Smooth muscle cell (in vitro differentiated cells): ENCODE measurements at regions not wholly inside any gene's neighbourhood (a gene's known extent, or its start where the extent isn't known, plus 50 kb on each side); places are given as distances from the start of the nearest gene placed in this dataset. TPM values are rescaled to one million over a fixed set of nuclear protein-coding genes. Genes with fewer than 3 reads are reported as not detected.

Experiments used
- DNase-seq: peaks from one replicate; lab custom pipeline; 2025; ENCODE audit not compliant: unreplicated experiment; lab: John Stamatoyannopoulos, UW
- H2AFZ ChIP-seq: fragments of 200-600 bp; sonication (generic); 2 replicates; pipeline ENCODE4 v1.6.0; 2016; ENCODE audit warnings: antibody characterized with exemption, low read depth, mild to moderate bottlenecking
- H3F3A ChIP-seq: fragments of 200-600 bp; sonication (generic); 2 replicates; pipeline ENCODE4 v1.6.0; 2017; ENCODE audit warnings: antibody characterized with exemption, low read depth
- H3K27ac ChIP-seq: fragments of 200-600 bp; sonication (generic); 2 replicates; pipeline ENCODE4 v1.5.1; 2016; ENCODE audit warnings: low read depth, mild to moderate bottlenecking
- H3K27me3 ChIP-seq: fragments of 200-600 bp; sonication (generic); 2 replicates; pipeline ENCODE4 v1.6.1; 2016; ENCODE audit warnings: low read depth, mild to moderate bottlenecking
- H3K36me3 ChIP-seq: fragments of 200-600 bp; sonication (generic); 2 replicates; pipeline ENCODE4 v1.5.1; 2016; ENCODE audit warnings: low read depth
- H3K4me1 ChIP-seq: fragments of 200-600 bp; sonication (generic); 2 replicates; pipeline ENCODE4 v1.5.1; 2016; ENCODE audit warnings: low read depth
- H3K4me2 ChIP-seq: fragments of 200-600 bp; sonication (generic); 2 replicates; pipeline ENCODE4 v1.6.0; 2016; ENCODE audit warnings: mild to moderate bottlenecking
- H3K4me3 ChIP-seq: fragments of 200-600 bp; sonication (generic); 2 replicates; pipeline ENCODE4 v1.5.1; 2016; ENCODE audit warnings: mild to moderate bottlenecking
- H3K79me2 ChIP-seq: fragments of 200-600 bp; sonication (generic); 2 replicates; pipeline ENCODE4 v1.6.0; 2016; ENCODE audit warnings: low read depth, mild to moderate bottlenecking
- H3K9ac ChIP-seq: fragments of 200-600 bp; sonication (generic); 2 replicates; pipeline ENCODE4 v1.6.0; 2016; ENCODE audit warnings: low read depth
- H3K9me3 ChIP-seq: fragments of 200-600 bp; sonication (generic); replicated peaks from 2 replicates; pipeline ENCODE4 v1.5.1; 2016; ENCODE audit warnings: low read depth
- H4K20me1 ChIP-seq: fragments of 200-600 bp; sonication (generic); 2 replicates; pipeline ENCODE4 v1.6.0; 2016; ENCODE audit warnings: low read depth
- WGBS: methylation state at CpG from one replicate; pipeline ENCODE4 v1.1.7; 2016; ENCODE audit warnings: low lambda C conversion rate; 5-methylcytosine and 5-hydroxymethylcytosine counted together
- microRNA-seq: library from miRNA; unstranded; fragments of <30 nt; microRNA quantifications from one replicate; pipeline ENCODE4, GENCODE V29; 2016; ENCODE audit warnings: borderline number of aligned reads
- small RNA-seq: library from RNA; depleted of rRNA; stranded (forward); fragments of <200 nt; gene quantifications from one replicate; pipeline ENCODE3, GENCODE V24; 2014
- TF ChIP-seq, protein P1 (sequence below): fragments of 200-600 bp; sonication (generic); IDR thresholded peaks from 2 replicates; pipeline ENCODE4 v1.5.1; 2017; ENCODE audit warnings: borderline replicate concordance, mild to moderate bottlenecking, antibody characterized with exemption; ENCODE audit not compliant: insufficient read depth, poor library complexity, severe bottlenecking

- H4K20me1 ChIP-seq = no peaks in the 10 kb centered on the region
- H3K4me3 ChIP-seq = no peak overlapping the region
- no peaks in the 10 kb centered on the region for H3F3A ChIP-seq
- TF ChIP-seq, protein P1, sequence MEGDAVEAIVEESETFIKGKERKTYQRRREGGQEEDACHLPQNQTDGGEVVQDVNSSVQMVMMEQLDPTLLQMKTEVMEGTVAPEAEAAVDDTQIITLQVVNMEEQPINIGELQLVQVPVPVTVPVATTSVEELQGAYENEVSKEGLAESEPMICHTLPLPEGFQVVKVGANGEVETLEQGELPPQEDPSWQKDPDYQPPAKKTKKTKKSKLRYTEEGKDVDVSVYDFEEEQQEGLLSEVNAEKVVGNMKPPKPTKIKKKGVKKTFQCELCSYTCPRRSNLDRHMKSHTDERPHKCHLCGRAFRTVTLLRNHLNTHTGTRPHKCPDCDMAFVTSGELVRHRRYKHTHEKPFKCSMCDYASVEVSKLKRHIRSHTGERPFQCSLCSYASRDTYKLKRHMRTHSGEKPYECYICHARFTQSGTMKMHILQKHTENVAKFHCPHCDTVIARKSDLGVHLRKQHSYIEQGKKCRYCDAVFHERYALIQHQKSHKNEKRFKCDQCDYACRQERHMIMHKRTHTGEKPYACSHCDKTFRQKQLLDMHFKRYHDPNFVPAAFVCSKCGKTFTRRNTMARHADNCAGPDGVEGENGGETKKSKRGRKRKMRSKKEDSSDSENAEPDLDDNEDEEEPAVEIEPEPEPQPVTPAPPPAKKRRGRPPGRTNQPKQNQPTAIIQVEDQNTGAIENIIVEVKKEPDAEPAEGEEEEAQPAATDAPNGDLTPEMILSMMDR = no peak
- H3K27me3 ChIP-seq = no peaks in the 10 kb centered on the region
- H3K79me2 ChIP-seq = no peaks in the 10 kb centered on the region
- no peaks in the 10 kb centered on the region for H3K4me1 ChIP-seq
- H3K36me3 ChIP-seq = no peaks in the 10 kb centered on the region
- H3K9ac ChIP-seq = no peak overlapping the region
- peak overlapping the region; percentile 40 for H3K4me2 ChIP-seq
- H2AFZ ChIP-seq = no peak overlapping the region
- 42% methylated on average over 8 of the region's 8 CpGs for WGBS
- DNase-seq = no peak
- H3K27ac ChIP-seq = peak overlapping the region; percentile 33
- no peaks in the 10 kb centered on the region for H3K9me3 ChIP-seq
Measured at GRCh38 chrX:39996536-39996935, 101.2 kb downstream of the BCOR start.

GRCh38 chrX:39998636-39999406 lies 98.9 kb downstream of the BCOR start:
- DNase-seq = no peak
- Histone ChIP-seq H3K36me3 (no peaks in the 10 kb centered on the region), H2AFZ (no peak overlapping the region), H3K4me2 (no peak overlapping the region), H3K4me1 (peaks cover 11% of the 10 kb centered on the region), H3K9me3 (no peaks in the 10 kb centered on the region), H3K27me3 (no peaks in the 10 kb centered on the region), H3K4me3 (no peak overlapping the region), H3K9ac (no peak overlapping the region), H3K79me2 (no peaks in the 10 kb centered on the region), H3K27ac (no peak overlapping the region), H4K20me1 (no peaks in the 10 kb centered on the region), H3F3A (peaks cover 10% of the 10 kb centered on the region)
- 92% methylated on average over 6 of the region's 6 CpGs for WGBS
- TF ChIP-seq, protein P1 = no peak

Small RNA genes in the stretch of these regions (microRNA-seq; reads per million reads assigned to microRNA genes)
- gene MIR1587 = not detected
- 1.8 reads per million for gene MIR3937

Small RNA genes in the stretch of these regions (small RNA-seq; reads per million reads assigned to genes)
- gene MIR1587 = not detected
- not detected for gene MIR3937
- not detected for gene RN7SL732P
- not detected for gene RNU6-591P
